Right atrium auricular region (tissue), 2 donors: ENCODE measurements at regions not wholly inside any gene's neighbourhood (a gene's known extent, or its start where the extent isn't known, plus 50 kb on each side); places are given as distances from the start of the nearest gene placed in this dataset.

Source experiments
- DNase-seq: peaks from one replicate; pipeline ENCODE4 v3.0.0-alpha.2; 2019; ENCODE audit warnings: low spot score
- H3K27ac ChIP-seq, 2 donors: fragments of 200-600 bp; sonication (generic); 1 replicate in 1 of 2; 2 replicates in 1 of 2; pipeline ENCODE4 v1.5.1; 2016 to 2019
- H3K27me3 ChIP-seq, 2 donors: fragments of 200-600 bp; sonication (generic); one replicate each; pipeline versions ENCODE4 v1.5.1 to v1.6.0; 2017 to 2019
- H3K36me3 ChIP-seq: fragments of 200-600 bp; sonication (generic); one replicate; pipeline ENCODE4 v1.5.1; 2016
- H3K4me1 ChIP-seq, 2 donors: fragments of 200-600 bp; sonication (generic); one replicate each; pipeline versions ENCODE4 v1.5.1 to v1.6.0; 2017 to 2019
- H3K4me3 ChIP-seq, 2 donors: fragments of 200-600 bp; sonication (generic); 1 replicate in 1 of 2; 2 replicates in 1 of 2; pipeline ENCODE4 v1.5.1; 2017 to 2019; ENCODE audit warnings: mild to moderate bottlenecking in 1 of 2, moderate library complexity in 1 of 2
- H3K9me3 ChIP-seq, 2 donors: fragments of 200-600 bp; sonication (generic); one replicate each; pipeline ENCODE4 v1.5.1; 2019
- CTCF ChIP-seq, 2 donors: fragments of 200-600 bp; sonication (generic); IDR thresholded peaks; one replicate each; pipeline ENCODE4 v1.5.1; 2019; ENCODE audit warnings: antibody characterized with exemption in 2 of 2

DNA sequence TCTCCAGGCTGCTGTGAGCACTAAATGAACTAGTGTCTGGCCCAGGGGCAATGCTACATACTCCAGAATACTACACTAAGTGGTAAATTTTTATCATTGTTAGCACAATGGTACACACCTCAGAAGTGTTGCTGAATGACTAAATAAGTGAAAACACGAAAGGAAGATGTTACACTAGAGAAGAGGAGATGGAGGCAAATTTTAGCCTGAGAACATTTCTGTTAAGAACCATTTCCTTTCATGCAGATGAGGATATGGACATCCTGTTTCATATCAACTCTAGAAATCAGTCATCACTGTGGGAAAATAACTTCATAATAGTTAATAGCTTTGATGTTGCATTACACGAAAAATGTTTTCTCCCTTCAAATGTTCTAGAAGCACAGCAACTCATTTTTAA lies 117.6 kb upstream of the STK17B start:
- H3K4me3 ChIP-seq, result no peak overlapping the region
- H3K9me3 ChIP-seq, result no peaks in the 10 kb centered on the region
- no peak overlapping the region for H3K27ac ChIP-seq
- peaks cover 0 to 18% of the 10 kb centered on the region in 2 donors for H3K4me1 ChIP-seq
- no peak for TF ChIP-seq CTCF (IDR thresholded peaks at IDR 0.05)
- H3K36me3 ChIP-seq, result no peaks in the 10 kb centered on the region
- no peaks in the 10 kb centered on the region for H3K27me3 ChIP-seq
- no peak for DNase-seq

DNA sequence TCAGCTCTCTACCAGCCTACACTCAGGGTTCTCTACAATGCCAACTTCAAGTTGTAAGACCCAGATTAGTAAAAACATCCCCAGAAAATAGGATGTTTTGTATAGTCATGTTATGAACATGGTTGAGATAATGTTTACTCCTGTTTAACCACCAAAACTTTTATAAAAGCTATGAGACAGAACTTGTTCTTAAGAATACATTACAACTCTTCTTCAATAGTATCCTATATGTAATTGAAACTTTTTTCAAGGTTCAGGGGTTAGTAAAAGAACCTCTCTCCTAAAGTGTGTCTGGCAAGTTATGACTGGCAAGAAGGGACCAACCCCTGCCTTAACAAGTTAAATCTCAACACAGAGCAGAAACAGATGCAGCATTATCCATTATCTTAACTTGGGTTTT lies 118.8 kb upstream of the STK17B start:
- Histone ChIP-seq H3K36me3 (no peaks in the 10 kb centered on the region), H3K9me3 (no peaks in the 10 kb centered on the region), H3K27ac (no peak overlapping the region), H3K4me1 (peaks cover 0 to 25% of the 10 kb centered on the region in 2 donors), H3K27me3 (no peaks in the 10 kb centered on the region), H3K4me3 (no peak overlapping the region)
- no peak for TF ChIP-seq CTCF (IDR thresholded peaks at IDR 0.05)
- no peak for DNase-seq

- Histone ChIP-seq H3K9me3 (no peaks in the 10 kb centered on the region), H3K4me1 (peaks cover 0 to 25% of the 10 kb centered on the region in 2 donors), H3K36me3 (no peaks in the 10 kb centered on the region), H3K27me3 (no peaks in the 10 kb centered on the region), H3K27ac (peak overlapping the region; percentile 10 to 37), H3K4me3 (no peak overlapping the region)
- DNase-seq, result no peak
- no peak for TF ChIP-seq CTCF (IDR thresholded peaks at IDR 0.05)
Observed at GRCh38 chr2:196290569-196290968, 119.2 kb upstream of the STK17B start.

DNA sequence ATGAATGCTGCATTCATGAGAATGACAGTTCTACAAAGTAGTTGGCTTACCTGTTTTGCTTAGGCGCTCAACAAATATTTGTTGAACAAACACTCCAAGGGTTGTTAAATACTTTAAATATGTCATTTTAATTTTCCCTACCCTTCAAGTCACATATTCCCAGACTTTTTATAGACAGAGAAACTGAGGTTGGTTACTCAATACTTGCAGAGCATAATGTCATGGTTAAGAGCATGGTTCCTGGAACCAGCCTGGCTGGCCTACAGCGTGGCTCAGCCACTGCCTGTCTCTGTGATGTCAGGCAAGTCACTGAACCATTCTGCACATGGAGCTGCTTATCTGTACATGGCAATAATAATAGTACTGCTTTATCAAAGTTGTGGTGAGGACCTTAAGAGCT lies 120.0 kb upstream of the STK17B start:
- Histone ChIP-seq H3K4me1 (peaks cover 0 to 25% of the 10 kb centered on the region in 2 donors), H3K4me3 (no peak overlapping the region), H3K27me3 (no peaks in the 10 kb centered on the region), H3K9me3 (no peaks in the 10 kb centered on the region), H3K36me3 (no peaks in the 10 kb centered on the region), H3K27ac (no peak overlapping the region)
- DNase-seq, result no peak
- no peak for TF ChIP-seq CTCF (IDR thresholded peaks at IDR 0.05)

DNA sequence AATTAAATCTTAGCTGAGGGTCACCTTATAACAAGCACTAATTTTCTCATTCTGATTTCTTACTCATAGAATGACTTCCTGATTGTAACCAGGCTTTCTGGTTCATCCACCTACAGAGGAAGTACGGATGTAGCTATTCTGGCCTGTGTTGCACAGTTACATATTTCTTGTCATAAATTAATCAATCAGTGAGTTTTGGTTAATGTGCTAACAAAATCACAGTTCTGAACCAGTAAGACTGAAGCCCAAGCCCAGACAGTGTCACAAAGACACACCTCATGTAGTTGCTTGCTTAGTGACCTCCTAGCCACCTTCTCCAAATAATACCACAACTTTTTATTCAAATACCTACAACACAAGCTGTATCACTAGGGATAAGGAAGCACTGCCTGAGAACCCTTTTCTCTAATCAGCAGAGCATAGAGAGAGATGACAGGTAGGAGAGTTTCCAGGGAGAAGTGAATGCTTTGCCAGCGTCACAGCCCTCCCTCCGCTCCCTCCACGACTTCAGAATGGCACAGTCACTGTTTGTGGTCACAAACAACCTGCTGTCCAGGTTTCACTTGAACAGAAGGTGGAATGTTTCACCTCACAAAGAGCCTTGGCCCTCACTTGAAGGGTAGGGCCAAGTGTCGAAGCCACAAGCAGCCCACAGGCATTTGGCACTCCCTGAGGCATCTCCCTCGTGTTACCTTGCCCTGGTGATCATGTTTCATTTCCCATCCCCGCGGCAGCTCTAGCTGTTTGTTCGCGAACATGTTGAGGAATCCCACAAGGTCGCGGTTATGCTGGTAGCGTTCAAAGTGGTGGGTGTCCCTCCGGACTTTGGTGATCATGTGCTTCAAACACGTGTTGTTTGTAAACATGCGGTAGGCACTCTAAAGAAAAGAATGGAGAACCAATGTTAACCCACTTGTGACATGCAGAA lies 120.8 kb upstream of the STK17B start:
- peaks cover 0 to 25% of the 10 kb centered on the region in 2 donors for H3K4me1 ChIP-seq
- H3K27me3 ChIP-seq, result no peaks in the 10 kb centered on the region
- no peak for TF ChIP-seq CTCF (IDR thresholded peaks at IDR 0.05)

More for the DNA sequence above, 120.8 kb upstream of the STK17B start:
- Histone ChIP-seq H3K9me3 (no peaks in the 10 kb centered on the region), H3K27ac (no peak overlapping the region), H3K36me3 (no peaks in the 10 kb centered on the region), H3K4me3 (no peak overlapping the region)
- DNase-seq, result no peak
